IMR-90 (cell line): ENCODE measurements at regions not wholly inside any gene's neighbourhood (a gene's known extent, or its start where the extent isn't known, plus 50 kb on each side); places are given as distances from the start of the nearest gene placed in this dataset.
A peak's percentile ranks its signal among the peaks of the same experiment; 100 is the strongest.

Experiments
- BHLHE40 ChIP-seq: fragments of 150-350 bp; IDR thresholded peaks from 2 replicates; pipeline ENCODE4 v1.6.1; 2016; ENCODE audit warnings: mild to moderate bottlenecking, low read depth, low read length
- CEBPB ChIP-seq: IDR thresholded peaks from 2 replicates; pipeline ENCODE4 v1.6.1; 2012; ENCODE audit warnings: low read depth, low read length, improper control_type of control experiment
- CTCF ChIP-seq: conservative IDR thresholded peaks from 2 replicates; pipeline ENCODE4 v1.5.1; 2012; ENCODE audit warnings: mild to moderate bottlenecking, low read depth, low read length, improper control_type of control experiment
- ELK1 ChIP-seq: fragments of 150-350 bp; IDR thresholded peaks from 2 replicates; pipeline ENCODE4 v1.6.1; 2016; ENCODE audit warnings: low read depth, mild to moderate bottlenecking, low read length, moderate library complexity, borderline replicate concordance
- MAFK ChIP-seq: IDR thresholded peaks from 2 replicates; pipeline ENCODE4 v1.6.1; 2012; ENCODE audit warnings: low read depth, low read length, improper control_type of control experiment
- MAZ ChIP-seq: IDR thresholded peaks from 2 replicates; pipeline ENCODE4 v1.6.1; 2012; ENCODE audit warnings: low read depth, mild to moderate bottlenecking, low read length, improper control_type of control experiment, moderate library complexity, borderline replicate concordance
- MXI1 ChIP-seq: IDR thresholded peaks from 2 replicates; pipeline ENCODE4 v1.6.1; 2012; ENCODE audit warnings: low read depth, mild to moderate bottlenecking, low read length, moderate library complexity, borderline replicate concordance
- POLR2A ChIP-seq: IDR thresholded peaks from 2 replicates; pipeline ENCODE4 v1.6.1; 2012; ENCODE audit warnings: mild to moderate bottlenecking, low read depth, low read length
- RAD21 ChIP-seq: IDR thresholded peaks from 2 replicates; pipeline ENCODE4 v1.6.1; 2012; ENCODE audit warnings: low read length, improper control_type of control experiment
- RFX5 ChIP-seq: IDR thresholded peaks from 2 replicates; pipeline ENCODE4 v1.8.0; 2012; ENCODE audit warnings: low read depth, mild to moderate bottlenecking, low read length, moderate library complexity
- SMC3 ChIP-seq: fragments of 150-350 bp; IDR thresholded peaks from 2 replicates; pipeline ENCODE4 v1.6.1; 2016; ENCODE audit warnings: low read depth, mild to moderate bottlenecking, antibody characterized with exemption, low read length, moderate library complexity

- TF ChIP-seq CTCF, result no peak
- TF ChIP-seq BHLHE40, result no peak
- no peak for TF ChIP-seq SMC3
- peak; percentile 71 for TF ChIP-seq CEBPB
- no peak for TF ChIP-seq POLR2A
- TF ChIP-seq MAZ, result no peak
- no peak for TF ChIP-seq MXI1
- no peak for TF ChIP-seq RAD21
- no peak for TF ChIP-seq RFX5
- TF ChIP-seq ELK1, result no peak
- TF ChIP-seq MAFK, result no peak
Observed at GRCh38 chr2:204470178-204470620, 75.1 kb upstream of the PARD3B start.
